K562 (cell line): ENCODE measurements at regions not wholly inside any gene's neighbourhood (a gene's known extent, or its start where the extent isn't known, plus 50 kb on each side); places are given as distances from the start of the nearest gene placed in this dataset.

ENCODE experiments used
- ELF4 ChIP-seq: fragments of 450-650 bp; formaldehyde crosslinking; IDR thresholded peaks from 2 replicates; pipeline ENCODE4 v1.4.0; 2022; ENCODE audit warnings: missing genetic modification characterization
- ESRRA ChIP-seq: fragments of 450-650 bp; IDR thresholded peaks from 2 replicates; pipeline ENCODE4 v1.6.1; 2014; ENCODE audit warnings: low read depth, mild to moderate bottlenecking, moderate library complexity, borderline replicate concordance
- HDAC6 ChIP-seq: IDR thresholded peaks from 2 replicates; pipeline ENCODE4 v1.6.1; 2012; ENCODE audit warnings: low read depth, mild to moderate bottlenecking, control low read depth, inconsistent platforms, low read length, moderate library complexity
- MTA2 ChIP-seq: fragments of 450-650 bp; IDR thresholded peaks from 2 replicates; pipeline ENCODE4 v1.6.1; 2016; ENCODE audit warnings: low read depth
- NFE2L1 ChIP-seq: fragments of 450-650 bp; IDR thresholded peaks from 2 replicates; pipeline ENCODE4 v1.6.1; 2016; ENCODE audit warnings: missing genetic modification characterization, low read depth, mild to moderate bottlenecking, missing compliant biosample characterization, moderate library complexity, borderline replicate concordance
- NRF1 ChIP-seq, 2 experiments: fragments of 450-650 bp; IDR thresholded peaks in 1 of 2; conservative IDR thresholded peaks in 1 of 2; 2 replicates each; pipeline ENCODE4 v1.6.1; 2014; ENCODE audit warnings: mild to moderate bottlenecking in 2 of 2
- TBP ChIP-seq: optimal IDR thresholded peaks from 2 replicates; pipeline ENCODE3; 2011; ENCODE audit warnings: low read depth, low read length, improper control_type of control experiment
- TEAD2 ChIP-seq: fragments of 450-650 bp; IDR thresholded peaks from 2 replicates; pipeline ENCODE4 v1.6.1; 2016; ENCODE audit warnings: missing genetic modification characterization, control low read depth, missing compliant biosample characterization
- ZNF408 ChIP-seq: fragments of 250-450 bp; sonication (Bioruptor Pico); IDR thresholded peaks from 2 replicates; pipeline ENCODE4 v1.4.0; 2020; ENCODE audit warnings: low read depth, mild to moderate bottlenecking, moderate library complexity
- ZNF589 ChIP-seq: fragments of 200-800 bp; sonication (Bioruptor generic); IDR thresholded peaks from 2 replicates; pipeline ENCODE4 v1.6.1; 2016; ENCODE audit warnings: low read depth, missing genetic modification characterization, missing compliant biosample characterization
- TF ChIP-seq, protein P1 (sequence below): sonication (generic); formaldehyde crosslinking; IDR thresholded peaks from 2 replicates; pipeline ENCODE4 v1.9.0; 2022; ENCODE audit warnings: mild to moderate bottlenecking, missing genetic modification reagents
- TF ChIP-seq, protein P2 (sequence below): sonication (generic); formaldehyde crosslinking; IDR thresholded peaks from 2 replicates; pipeline ENCODE4 v1.9.0; 2022; ENCODE audit warnings: mild to moderate bottlenecking, missing genetic modification reagents
- TF ChIP-seq, protein P3 (sequence below): sonication (generic); formaldehyde crosslinking; IDR thresholded peaks from 2 replicates; pipeline ENCODE4 v1.8.1; 2023; ENCODE audit warnings: mild to moderate bottlenecking, missing genetic modification reagents

- no peak for TF ChIP-seq MTA2
- TF ChIP-seq HDAC6 = no peak
- TF ChIP-seq ESRRA = no peak
- no peak for TF ChIP-seq ZNF408 (CRISPR knock-in tag)
- TF ChIP-seq, protein P1, sequence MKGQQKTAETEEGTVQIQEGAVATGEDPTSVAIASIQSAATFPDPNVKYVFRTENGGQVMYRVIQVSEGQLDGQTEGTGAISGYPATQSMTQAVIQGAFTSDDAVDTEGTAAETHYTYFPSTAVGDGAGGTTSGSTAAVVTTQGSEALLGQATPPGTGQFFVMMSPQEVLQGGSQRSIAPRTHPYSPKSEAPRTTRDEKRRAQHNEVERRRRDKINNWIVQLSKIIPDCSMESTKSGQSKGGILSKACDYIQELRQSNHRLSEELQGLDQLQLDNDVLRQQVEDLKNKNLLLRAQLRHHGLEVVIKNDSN (CRISPR knock-in tag) = no peak
- TF ChIP-seq, protein P2, sequence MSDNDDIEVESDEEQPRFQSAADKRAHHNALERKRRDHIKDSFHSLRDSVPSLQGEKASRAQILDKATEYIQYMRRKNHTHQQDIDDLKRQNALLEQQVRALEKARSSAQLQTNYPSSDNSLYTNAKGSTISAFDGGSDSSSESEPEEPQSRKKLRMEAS (CRISPR knock-in tag) = no peak
- no peak for TF ChIP-seq ELF4 (CRISPR knock-in tag)
- no peak for TF ChIP-seq TEAD2 (tag)
- TF ChIP-seq ZNF589 (CRISPR knock-in tag) = no peak
- TF ChIP-seq NFE2L1 (tag) = no peak
- TF ChIP-seq, protein P3, sequence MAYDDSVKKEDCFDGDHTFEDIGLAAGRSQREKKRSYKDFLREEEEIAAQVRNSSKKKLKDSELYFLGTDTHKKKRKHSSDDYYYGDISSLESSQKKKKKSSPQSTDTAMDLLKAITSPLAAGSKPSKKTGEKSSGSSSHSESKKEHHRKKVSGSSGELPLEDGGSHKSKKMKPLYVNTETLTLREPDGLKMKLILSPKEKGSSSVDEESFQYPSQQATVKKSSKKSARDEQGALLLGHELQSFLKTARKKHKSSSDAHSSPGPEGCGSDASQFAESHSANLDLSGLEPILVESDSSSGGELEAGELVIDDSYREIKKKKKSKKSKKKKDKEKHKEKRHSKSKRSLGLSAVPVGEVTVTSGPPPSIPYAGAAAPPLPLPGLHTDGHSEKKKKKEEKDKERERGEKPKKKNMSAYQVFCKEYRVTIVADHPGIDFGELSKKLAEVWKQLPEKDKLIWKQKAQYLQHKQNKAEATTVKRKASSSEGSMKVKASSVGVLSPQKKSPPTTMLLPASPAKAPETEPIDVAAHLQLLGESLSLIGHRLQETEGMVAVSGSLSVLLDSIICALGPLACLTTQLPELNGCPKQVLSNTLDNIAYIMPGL = no peak
- TF ChIP-seq TBP = no peak
- TF ChIP-seq NRF1 (conservative IDR thresholded peaks at IDR 0.05 in 1 of 2, IDR thresholded peaks at IDR 0.05 in 1 of 2) = no peak
Measured at GRCh38 chr2:216769626-216770025, 74.3 kb upstream of the IGFBP5 start.
